Peyer's patch (tissue), 4 donors: ENCODE measurements at regions not wholly inside any gene's neighbourhood (a gene's known extent, or its start where the extent isn't known, plus 50 kb on each side); places are given as distances from the start of the nearest gene placed in this dataset.
A peak's percentile ranks its signal among the peaks of the same experiment; 100 is the strongest.

Experiments used
- POLR2A ChIP-seq, 2 donors: fragments of 450-650 bp; IDR thresholded peaks; one replicate each; pipeline ENCODE4 v1.5.1; 2017; ENCODE audit warnings: antibody characterized with exemption in 2 of 2, mild to moderate bottlenecking in 2 of 2, moderate library complexity in 2 of 2
- TF ChIP-seq, protein P1 (sequence below), 6 experiments: fragments of 450-650 bp in 4 of 6; fragments of 200-600 bp in 2 of 6; sonication (generic) in 1 of 6; IDR thresholded peaks; one replicate each; pipeline ENCODE4 v1.5.1; 2017 to 2019; ENCODE audit warnings: antibody characterized with exemption in 6 of 6, mild to moderate bottlenecking in 3 of 6, moderate library complexity in 1 of 6

DNA sequence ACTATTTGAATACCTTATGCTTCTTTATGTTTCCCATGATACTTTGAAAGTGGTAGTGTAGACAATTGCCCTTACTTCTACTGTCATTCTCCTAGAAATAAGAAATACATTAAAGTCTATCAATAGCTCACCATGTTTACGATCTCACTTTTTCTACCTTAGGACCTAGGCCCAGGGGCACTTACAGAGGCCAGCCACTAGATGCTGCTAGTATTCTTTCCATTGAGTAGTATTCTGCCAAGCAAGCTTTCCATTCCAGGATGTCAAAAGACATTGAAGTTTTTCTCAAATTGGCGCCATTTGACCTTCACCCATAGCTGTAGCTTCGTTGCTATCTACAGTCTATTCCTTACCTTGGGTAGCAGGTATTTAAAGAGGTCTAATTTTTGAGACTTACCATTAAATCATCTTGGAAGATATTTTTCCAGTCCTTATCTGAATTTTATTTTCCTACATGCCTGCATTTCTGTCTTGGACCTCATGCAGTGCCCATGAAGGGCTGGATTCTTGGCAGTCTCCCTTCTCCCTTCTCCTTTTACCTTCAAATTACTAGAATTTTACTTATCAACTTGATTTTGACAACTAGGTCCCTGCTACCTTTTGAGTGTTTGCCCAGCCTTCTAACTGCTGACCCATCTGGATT is 246.0 kb upstream of the NUDT12 start:
- TF ChIP-seq POLR2A (IDR thresholded peaks at IDR 0.05): no peak
- TF ChIP-seq, protein P1, sequence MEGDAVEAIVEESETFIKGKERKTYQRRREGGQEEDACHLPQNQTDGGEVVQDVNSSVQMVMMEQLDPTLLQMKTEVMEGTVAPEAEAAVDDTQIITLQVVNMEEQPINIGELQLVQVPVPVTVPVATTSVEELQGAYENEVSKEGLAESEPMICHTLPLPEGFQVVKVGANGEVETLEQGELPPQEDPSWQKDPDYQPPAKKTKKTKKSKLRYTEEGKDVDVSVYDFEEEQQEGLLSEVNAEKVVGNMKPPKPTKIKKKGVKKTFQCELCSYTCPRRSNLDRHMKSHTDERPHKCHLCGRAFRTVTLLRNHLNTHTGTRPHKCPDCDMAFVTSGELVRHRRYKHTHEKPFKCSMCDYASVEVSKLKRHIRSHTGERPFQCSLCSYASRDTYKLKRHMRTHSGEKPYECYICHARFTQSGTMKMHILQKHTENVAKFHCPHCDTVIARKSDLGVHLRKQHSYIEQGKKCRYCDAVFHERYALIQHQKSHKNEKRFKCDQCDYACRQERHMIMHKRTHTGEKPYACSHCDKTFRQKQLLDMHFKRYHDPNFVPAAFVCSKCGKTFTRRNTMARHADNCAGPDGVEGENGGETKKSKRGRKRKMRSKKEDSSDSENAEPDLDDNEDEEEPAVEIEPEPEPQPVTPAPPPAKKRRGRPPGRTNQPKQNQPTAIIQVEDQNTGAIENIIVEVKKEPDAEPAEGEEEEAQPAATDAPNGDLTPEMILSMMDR (IDR thresholded peaks at IDR 0.05): peak in 4 of 6 experiments; percentile 31 to 56 (median 48)
